ENCODE measurements at regions not wholly inside any gene's neighbourhood (a gene's known extent, or its start where the extent isn't known, plus 50 kb on each side); places are given as distances from the start of the nearest gene placed in this dataset.

GRCh38 chr13:69109891-69110525, 997.6 kb upstream of the ATXN8OS start:
- no peak overlapping the region for H3K27ac ChIP-seq
- no peaks in the 10 kb centered on the region for H3K9me3 ChIP-seq (replicated peaks)
- DNase-seq (ENCODE audit: low read depth in 1 of 2, low spot score in 2 of 2): no peak
- no peak overlapping the region for H3K4me3 ChIP-seq
- no peaks in the 10 kb centered on the region for H3K27me3 ChIP-seq (replicated peaks)
- no peaks in the 10 kb centered on the region for H3K36me3 ChIP-seq
- H3K4me1 ChIP-seq (replicated peaks): no peaks in the 10 kb centered on the region

- Histone ChIP-seq H3K9me3 (replicated peaks) (no peaks in the 10 kb centered on the region), H3K4me1 (replicated peaks) (no peaks in the 10 kb centered on the region), H3K27me3 (replicated peaks) (no peaks in the 10 kb centered on the region), H3K27ac (no peak overlapping the region), H3K36me3 (no peaks in the 10 kb centered on the region), H3K4me3 (no peak overlapping the region)
- no peak for DNase-seq (ENCODE audit: low read depth in 1 of 2, low spot score in 2 of 2)
Measured at GRCh38 chr13:69108486-69108885, 999.1 kb upstream of the ATXN8OS start.

GRCh38 chr13:69107436-69107835, 1000.2 kb upstream of the ATXN8OS start:
- no peak overlapping the region for H3K27ac ChIP-seq
- H3K9me3 ChIP-seq (replicated peaks): no peaks in the 10 kb centered on the region
- H3K36me3 ChIP-seq: no peaks in the 10 kb centered on the region

GRCh38 chr13:69101841-69102240, 1005.8 kb upstream of the ATXN8OS start:
- Histone ChIP-seq H3K9me3 (replicated peaks) (no peaks in the 10 kb centered on the region), H3K36me3 (no peaks in the 10 kb centered on the region), H3K27ac (no peak overlapping the region), H3K4me3 (no peak overlapping the region), H3K4me1 (replicated peaks) (no peaks in the 10 kb centered on the region), H3K27me3 (replicated peaks) (no peaks in the 10 kb centered on the region)
- DNase-seq (ENCODE audit: low read depth in 1 of 2, low spot score in 2 of 2): no peak

More at GRCh38 chr13:69107436-69107835, 1000.2 kb upstream of the ATXN8OS start:
- H3K4me1 ChIP-seq (replicated peaks): no peaks in the 10 kb centered on the region
- DNase-seq (ENCODE audit: low read depth in 1 of 2, low spot score in 2 of 2): no peak
- H3K27me3 ChIP-seq (replicated peaks): no peaks in the 10 kb centered on the region
- H3K4me3 ChIP-seq: no peak overlapping the region

GRCh38 chr13:69094485-69094884, 1013.1 kb upstream of the ATXN8OS start:
- Histone ChIP-seq H3K4me1 (replicated peaks) (no peaks in the 10 kb centered on the region), H3K27me3 (replicated peaks) (no peaks in the 10 kb centered on the region), H3K36me3 (no peaks in the 10 kb centered on the region), H3K4me3 (no peak overlapping the region), H3K27ac (no peak overlapping the region), H3K9me3 (replicated peaks) (no peaks in the 10 kb centered on the region)
- no peak for DNase-seq (ENCODE audit: low read depth in 1 of 2, low spot score in 2 of 2)

DNA sequence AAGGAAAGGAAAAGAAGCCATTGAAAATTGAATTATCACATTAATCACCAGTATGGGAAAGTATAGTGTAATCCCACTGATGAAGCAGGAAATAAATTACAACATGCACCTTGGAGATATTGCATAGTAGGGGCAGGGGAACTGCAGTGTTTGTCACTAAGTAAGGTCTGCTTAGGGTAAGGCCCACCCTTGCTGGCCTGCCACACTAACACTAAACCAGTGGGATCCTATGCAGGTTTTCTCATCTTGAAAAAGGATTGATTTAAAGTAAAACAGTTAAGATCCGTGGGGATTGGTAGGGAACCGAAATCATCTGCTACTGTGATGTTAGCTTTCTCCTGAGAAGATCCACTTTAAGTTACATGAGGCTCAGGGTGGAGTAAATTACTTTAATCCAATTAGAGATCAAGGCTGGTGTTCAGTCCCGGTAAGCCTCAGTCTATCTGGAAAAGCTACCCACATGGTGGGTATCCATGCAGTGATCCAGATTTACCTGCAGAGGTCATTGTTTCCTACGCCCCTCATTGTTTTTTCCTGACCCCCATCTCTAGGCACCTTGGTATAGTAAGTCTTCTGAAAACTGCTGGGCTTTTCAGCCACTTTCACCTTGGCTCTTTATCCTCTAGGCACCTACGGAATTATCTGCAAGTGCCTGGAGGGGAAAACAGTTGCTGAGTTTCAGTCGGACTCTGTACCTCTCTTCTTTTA, 1014.9 kb upstream of the ATXN8OS start:
- no peaks in the 10 kb centered on the region for H3K27me3 ChIP-seq (replicated peaks)
- DNase-seq (ENCODE audit: low read depth in 1 of 2, low spot score in 2 of 2): no peak
- H3K27ac ChIP-seq: no peak overlapping the region
- H3K4me1 ChIP-seq (replicated peaks): no peaks in the 10 kb centered on the region
- H3K9me3 ChIP-seq (replicated peaks): no peaks in the 10 kb centered on the region
- no peaks in the 10 kb centered on the region for H3K36me3 ChIP-seq
- H3K4me3 ChIP-seq: no peak overlapping the region

GRCh38 chr13:69077267-69077666, 1030.4 kb upstream of the ATXN8OS start:
- Histone ChIP-seq H3K4me1 (replicated peaks) (no peaks in the 10 kb centered on the region), H3K36me3 (no peaks in the 10 kb centered on the region), H3K9me3 (replicated peaks) (no peaks in the 10 kb centered on the region)

GRCh38 chr13:69069554-69070133, 1038.0 kb upstream of the ATXN8OS start:
- Histone ChIP-seq H3K4me1 (replicated peaks) (no peaks in the 10 kb centered on the region), H3K27ac (no peak overlapping the region), H3K27me3 (replicated peaks) (no peaks in the 10 kb centered on the region), H3K4me3 (no peak overlapping the region), H3K36me3 (no peaks in the 10 kb centered on the region), H3K9me3 (replicated peaks) (no peaks in the 10 kb centered on the region)
- no peak for DNase-seq (ENCODE audit: low read depth in 1 of 2, low spot score in 2 of 2)

More at GRCh38 chr13:69077267-69077666, 1030.4 kb upstream of the ATXN8OS start:
- no peak for DNase-seq (ENCODE audit: low read depth in 1 of 2, low spot score in 2 of 2)
- no peaks in the 10 kb centered on the region for H3K27me3 ChIP-seq (replicated peaks)
- no peak overlapping the region for H3K4me3 ChIP-seq
- H3K27ac ChIP-seq: no peak overlapping the region

DNA sequence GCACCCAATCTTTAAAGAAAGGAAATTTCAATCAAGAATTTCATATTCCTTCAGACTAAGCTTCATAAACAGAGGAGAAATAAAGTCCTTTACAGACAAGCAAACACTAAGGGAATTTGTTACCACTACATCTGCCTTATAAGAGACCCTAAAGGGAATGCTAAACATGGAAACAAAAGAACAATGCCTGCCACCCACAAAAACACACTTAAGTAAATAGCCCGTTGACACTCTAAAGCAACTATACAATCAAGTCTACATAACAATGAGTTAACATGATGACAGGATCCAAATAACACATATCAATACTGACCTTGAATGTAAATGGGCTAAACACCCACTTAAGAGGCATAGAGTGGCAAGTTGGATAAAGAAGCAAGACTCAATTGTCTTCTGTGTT, 1056.9 kb upstream of the ATXN8OS start:
- H3K4me3 ChIP-seq: no peak overlapping the region
- no peak for DNase-seq (ENCODE audit: low read depth in 1 of 2, low spot score in 2 of 2)
- no peak overlapping the region for H3K27ac ChIP-seq
- no peaks in the 10 kb centered on the region for H3K36me3 ChIP-seq
- no peaks in the 10 kb centered on the region for H3K4me1 ChIP-seq (replicated peaks)
- H3K27me3 ChIP-seq (replicated peaks): no peaks in the 10 kb centered on the region
- 0 out of 2 replicates have a peak, but pooled peaks cover 2% of the 10 kb centered on the region for H3K9me3 ChIP-seq (replicated peaks)

- DNase-seq (ENCODE audit: low read depth in 1 of 2, low spot score in 2 of 2): no peak
Measured at GRCh38 chr13:69044629-69045028, 1063.0 kb upstream of the ATXN8OS start.

DNA sequence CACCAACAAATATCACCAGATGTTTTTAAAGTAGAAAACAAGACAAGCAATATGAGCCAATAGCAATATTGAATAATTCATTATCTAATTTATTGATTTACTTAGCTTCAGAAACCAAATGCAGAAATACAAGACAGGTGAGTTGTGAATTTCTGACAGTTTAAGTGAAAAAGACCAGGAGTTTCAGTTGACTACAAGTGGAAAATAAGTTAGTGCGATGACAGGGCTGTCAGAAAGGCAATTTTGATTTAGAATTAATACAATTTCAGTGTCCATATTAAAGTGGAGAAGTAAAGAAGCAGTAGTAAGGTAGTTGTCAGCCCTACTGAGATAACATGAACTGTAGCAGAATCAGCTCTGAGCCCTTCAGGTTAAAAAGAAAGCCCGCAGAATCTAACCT, 1066.7 kb upstream of the ATXN8OS start:
- H3K4me3 ChIP-seq: no peak overlapping the region
- no peak for DNase-seq (ENCODE audit: low read depth in 1 of 2, low spot score in 2 of 2)
- no peaks in the 10 kb centered on the region for H3K27me3 ChIP-seq (replicated peaks)
- no peak overlapping the region for H3K27ac ChIP-seq
- no peaks in the 10 kb centered on the region for H3K4me1 ChIP-seq (replicated peaks)
- H3K36me3 ChIP-seq: no peaks in the 10 kb centered on the region
- H3K9me3 ChIP-seq (replicated peaks): no peaks in the 10 kb centered on the region; the same call in 1 of the 2 replicates

More at GRCh38 chr13:69044629-69045028, 1063.0 kb upstream of the ATXN8OS start:
- Histone ChIP-seq H3K4me3 (no peak overlapping the region), H3K4me1 (replicated peaks) (no peaks in the 10 kb centered on the region), H3K27me3 (replicated peaks) (no peaks in the 10 kb centered on the region), H3K36me3 (no peaks in the 10 kb centered on the region), H3K9me3 (replicated peaks) (no peaks in the 10 kb centered on the region), H3K27ac (no peak overlapping the region)

- DNase-seq (ENCODE audit: low read depth in 1 of 2, low spot score in 2 of 2): no peak
Measured at GRCh38 chr13:69035771-69036170, 1071.9 kb upstream of the ATXN8OS start.

DNA sequence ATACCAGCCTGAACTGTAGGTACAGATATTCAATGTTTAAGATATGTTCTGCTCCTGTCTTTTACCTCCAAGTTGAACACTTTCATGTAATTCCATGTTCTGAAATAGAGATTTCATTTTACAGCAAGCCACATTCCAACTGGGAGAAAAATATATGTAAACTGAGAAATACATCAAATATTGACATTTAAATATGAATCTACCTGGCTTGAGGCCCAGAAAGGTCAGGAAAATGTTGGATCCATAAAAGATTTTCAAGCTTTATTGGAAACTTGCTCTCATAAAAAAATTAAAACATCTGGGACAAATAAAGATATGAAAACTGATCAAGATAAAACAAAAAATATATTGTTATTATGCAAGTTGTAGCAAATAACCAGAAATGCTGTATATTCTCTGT, 1078.7 kb upstream of the ATXN8OS start:
- H3K4me3 ChIP-seq: no peak overlapping the region
- no peaks in the 10 kb centered on the region for H3K4me1 ChIP-seq (replicated peaks)
- DNase-seq (ENCODE audit: low read depth in 1 of 2, low spot score in 2 of 2): no peak
- no peaks in the 10 kb centered on the region for H3K36me3 ChIP-seq
- H3K27me3 ChIP-seq (replicated peaks): no peaks in the 10 kb centered on the region
- H3K27ac ChIP-seq: no peak overlapping the region
- no peaks in the 10 kb centered on the region for H3K9me3 ChIP-seq (replicated peaks)

More at GRCh38 chr13:69035771-69036170, 1071.9 kb upstream of the ATXN8OS start:
- Histone ChIP-seq H3K27me3 (replicated peaks) (no peaks in the 10 kb centered on the region), H3K4me1 (replicated peaks) (no peaks in the 10 kb centered on the region), H3K36me3 (no peaks in the 10 kb centered on the region), H3K27ac (no peak overlapping the region), H3K9me3 (replicated peaks) (no peaks in the 10 kb centered on the region; the same call in 1 of the 2 replicates), H3K4me3 (no peak overlapping the region)

GRCh38 chr13:69020120-69020519, 1087.5 kb upstream of the ATXN8OS start:
- H3K4me1 ChIP-seq (replicated peaks): no peaks in the 10 kb centered on the region
- DNase-seq (ENCODE audit: low read depth in 1 of 2, low spot score in 2 of 2): no peak
- H3K27me3 ChIP-seq (replicated peaks): no peaks in the 10 kb centered on the region
- no peaks in the 10 kb centered on the region for H3K36me3 ChIP-seq
- H3K4me3 ChIP-seq: no peak overlapping the region
- no peaks in the 10 kb centered on the region for H3K9me3 ChIP-seq (replicated peaks)
- no peak overlapping the region for H3K27ac ChIP-seq
